Adrenal gland (tissue), 5 donors: ENCODE measurements at regions not wholly inside any gene's neighbourhood (a gene's known extent, or its start where the extent isn't known, plus 50 kb on each side); places are given as distances from the start of the nearest gene placed in this dataset.

ENCODE experiments used
- CTCF ChIP-seq, 6 experiments: fragments of 450-650 bp in 4 of 6; fragments of 200-600 bp in 2 of 6; sonication (generic) in 1 of 6; IDR thresholded peaks; 1 replicate in 5 of 6; 2 replicates in 1 of 6; pipeline versions ENCODE4 v1.5.1 to v1.8.0; 2016 to 2021; ENCODE audit warnings: antibody characterized with exemption in 6 of 6, mild to moderate bottlenecking in 2 of 6, moderate library complexity in 1 of 6
- POLR2A ChIP-seq, 2 donors: fragments of 450-650 bp; IDR thresholded peaks; one replicate each; pipeline ENCODE4 v1.6.1; 2017; ENCODE audit warnings: antibody characterized with exemption in 2 of 2, mild to moderate bottlenecking in 2 of 2, moderate library complexity in 1 of 2
- donor health status: DM: no; HTN: no; CAD: no.

- no peak for TF ChIP-seq CTCF (IDR thresholded peaks at IDR 0.05)
- no peak for TF ChIP-seq POLR2A (IDR thresholded peaks at IDR 0.05)
These were observed 103.1 kb upstream of the GPRIN3 start for GRCh38 chr4:89410687-89411086.
